ENCODE measurements at regions not wholly inside any gene's neighbourhood (a gene's known extent, or its start where the extent isn't known, plus 50 kb on each side); places are given as distances from the start of the nearest gene placed in this dataset.

- Histone ChIP-seq H3K4me3 (no peak overlapping the region), H3K9me3 (no peaks in the 10 kb centered on the region), H3K36me3 (no peaks in the 10 kb centered on the region), H3K27me3 (no peaks in the 10 kb centered on the region)
- no peak for DNase-seq
Measured at GRCh38 chr6:166026586-166027126, 141.0 kb downstream of the TBXT start.

DNA sequence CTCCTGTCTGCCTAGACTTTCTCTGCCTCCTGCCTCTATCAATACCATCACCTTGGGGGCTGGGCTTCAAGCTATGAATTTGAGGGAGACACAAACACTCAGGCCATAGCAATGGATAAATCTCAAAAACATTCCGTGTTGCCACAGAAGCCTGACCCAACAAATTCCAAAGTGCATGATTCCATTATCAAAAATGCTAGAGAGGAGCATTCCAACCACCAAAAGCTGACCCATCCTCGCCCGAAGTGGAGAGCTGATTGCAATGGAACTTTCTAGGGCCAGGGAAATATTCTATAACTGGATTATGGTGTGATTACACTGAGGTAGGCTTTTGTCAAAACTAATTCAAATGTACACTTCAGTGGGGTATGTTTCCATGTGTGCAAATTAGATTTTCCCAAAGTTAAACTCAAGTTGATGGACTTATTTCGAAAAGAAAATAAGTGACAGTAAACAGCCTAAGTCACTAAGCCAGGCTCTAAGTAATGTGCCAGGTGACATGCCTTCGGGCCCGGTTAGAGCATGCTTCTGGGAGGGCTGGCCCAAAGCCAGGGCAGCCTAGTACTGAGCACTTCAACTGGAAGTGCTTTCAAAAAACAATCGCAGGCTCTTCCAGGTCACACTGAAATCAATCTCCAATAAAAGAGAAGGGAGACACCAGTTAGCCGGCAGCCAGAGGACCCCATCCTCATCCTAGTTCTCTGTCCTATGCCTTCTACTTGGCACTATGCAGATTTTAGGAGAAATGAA is 142.3 kb downstream of the TBXT start:
- 0 out of 2 replicates have a peak, but pooled peaks cover 2% of the 10 kb centered on the region for H3K9me3 ChIP-seq
- peak; percentile 68 for DNase-seq
- no peaks in the 10 kb centered on the region for H3K36me3 ChIP-seq
- H3K27me3 ChIP-seq = no peaks in the 10 kb centered on the region
- H3K4me3 ChIP-seq = no peak overlapping the region

GRCh38 chr6:166024252-166024651 is 143.4 kb downstream of the TBXT start:
- no peak for DNase-seq
- Histone ChIP-seq H3K27me3 (no peaks in the 10 kb centered on the region), H3K36me3 (no peaks in the 10 kb centered on the region), H3K4me3 (no peak overlapping the region), H3K9me3 (0 out of 2 replicates have a peak, but pooled peaks cover 2% of the 10 kb centered on the region)

- H3K36me3 ChIP-seq = no peaks in the 10 kb centered on the region
- H3K27me3 ChIP-seq = no peaks in the 10 kb centered on the region
- peaks cover 2% of the 10 kb centered on the region; the same call in 1 of the 2 replicates for H3K9me3 ChIP-seq
- no peak overlapping the region for H3K4me3 ChIP-seq
- no peak for DNase-seq
Measured at GRCh38 chr6:166023273-166023989, 144.2 kb downstream of the TBXT start.

DNA sequence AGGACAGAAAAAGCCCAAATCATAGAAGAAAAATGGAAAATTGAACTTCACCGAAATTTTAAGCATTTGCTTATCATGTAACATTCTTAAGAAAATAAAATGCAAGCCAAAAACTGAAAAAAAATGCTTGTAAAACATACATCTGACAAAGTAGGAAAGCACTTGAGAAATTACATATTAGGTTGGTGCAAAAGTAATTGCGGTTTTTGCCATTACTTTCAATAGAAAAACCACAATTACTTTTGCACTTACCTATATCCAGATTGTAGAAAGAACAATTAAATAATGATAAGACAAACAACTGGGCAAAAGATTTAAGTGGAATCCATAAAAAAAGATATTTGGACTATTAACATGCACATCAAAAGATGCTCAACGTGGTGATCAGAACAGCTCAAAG is 146.2 kb downstream of the TBXT start:
- no peak for DNase-seq
- no peaks in the 10 kb centered on the region for H3K36me3 ChIP-seq
- no peaks in the 10 kb centered on the region for H3K27me3 ChIP-seq
- no peak overlapping the region for H3K4me3 ChIP-seq
- peaks cover 14% of the 10 kb centered on the region for H3K9me3 ChIP-seq

- H3K36me3 ChIP-seq = no peaks in the 10 kb centered on the region
- no peaks in the 10 kb centered on the region for H3K27me3 ChIP-seq
- DNase-seq = no peak
- H3K4me3 ChIP-seq = no peak overlapping the region
- peaks cover 14% of the 10 kb centered on the region for H3K9me3 ChIP-seq
Measured at GRCh38 chr6:166019214-166019613, 148.4 kb downstream of the TBXT start.

- H3K9me3 ChIP-seq = peaks cover 14% of the 10 kb centered on the region
- no peak for DNase-seq
- H3K36me3 ChIP-seq = no peaks in the 10 kb centered on the region
- no peaks in the 10 kb centered on the region for H3K27me3 ChIP-seq
- no peak overlapping the region for H3K4me3 ChIP-seq
Measured at GRCh38 chr6:166017032-166017635, 150.5 kb downstream of the TBXT start.

GRCh38 chr6:166014966-166015365 is 152.7 kb downstream of the TBXT start:
- DNase-seq = no peak
- Histone ChIP-seq H3K4me3 (no peak overlapping the region), H3K9me3 (peaks cover 12% of the 10 kb centered on the region), H3K27me3 (no peaks in the 10 kb centered on the region), H3K36me3 (no peaks in the 10 kb centered on the region)

DNA sequence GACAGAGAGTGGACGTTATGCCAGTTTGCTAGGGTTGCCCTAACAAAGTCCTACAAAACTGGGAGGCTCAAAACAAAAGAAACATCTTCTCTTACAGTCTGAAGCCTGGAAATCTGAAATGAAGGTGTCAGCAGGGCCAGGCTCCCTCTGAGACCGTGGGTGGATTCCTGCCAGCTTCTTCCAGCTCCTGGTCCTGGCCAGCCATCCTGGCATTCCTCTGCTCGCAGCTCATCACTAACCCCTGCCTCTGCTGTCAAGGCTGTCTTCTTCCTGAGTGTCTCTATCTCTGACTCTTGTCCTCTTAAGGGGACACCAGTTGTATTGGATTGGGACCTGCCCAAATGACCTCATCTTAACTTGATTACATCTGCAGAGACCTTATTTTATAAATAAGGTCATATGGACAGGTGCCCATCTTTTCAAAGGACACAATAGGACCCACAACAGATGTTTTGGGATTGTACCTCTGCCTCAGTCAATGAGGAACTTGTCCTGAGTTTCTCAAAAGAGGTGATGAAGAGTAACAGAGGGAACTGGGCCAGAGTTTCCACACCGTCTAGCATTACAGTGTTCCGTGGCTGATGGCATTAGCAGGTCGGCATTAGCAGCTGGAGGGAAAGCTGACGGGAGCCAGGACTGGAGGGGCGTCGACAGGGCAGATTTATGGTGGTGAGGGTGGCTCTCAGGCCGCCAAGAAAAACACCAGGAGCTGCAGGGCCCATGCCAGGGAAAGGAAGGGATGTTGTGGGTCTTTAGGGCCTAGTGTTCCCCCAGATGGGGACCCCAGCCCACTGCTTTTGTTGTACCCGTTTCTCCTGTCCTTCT is 157.3 kb downstream of the TBXT start:
- peaks cover 2% of the 10 kb centered on the region; the same call in 1 of the 2 replicates for H3K27me3 ChIP-seq
- no peaks in the 10 kb centered on the region for H3K9me3 ChIP-seq
- no peaks in the 10 kb centered on the region for H3K36me3 ChIP-seq
- DNase-seq = peak; percentile 64
- no peak overlapping the region for H3K4me3 ChIP-seq

DNA sequence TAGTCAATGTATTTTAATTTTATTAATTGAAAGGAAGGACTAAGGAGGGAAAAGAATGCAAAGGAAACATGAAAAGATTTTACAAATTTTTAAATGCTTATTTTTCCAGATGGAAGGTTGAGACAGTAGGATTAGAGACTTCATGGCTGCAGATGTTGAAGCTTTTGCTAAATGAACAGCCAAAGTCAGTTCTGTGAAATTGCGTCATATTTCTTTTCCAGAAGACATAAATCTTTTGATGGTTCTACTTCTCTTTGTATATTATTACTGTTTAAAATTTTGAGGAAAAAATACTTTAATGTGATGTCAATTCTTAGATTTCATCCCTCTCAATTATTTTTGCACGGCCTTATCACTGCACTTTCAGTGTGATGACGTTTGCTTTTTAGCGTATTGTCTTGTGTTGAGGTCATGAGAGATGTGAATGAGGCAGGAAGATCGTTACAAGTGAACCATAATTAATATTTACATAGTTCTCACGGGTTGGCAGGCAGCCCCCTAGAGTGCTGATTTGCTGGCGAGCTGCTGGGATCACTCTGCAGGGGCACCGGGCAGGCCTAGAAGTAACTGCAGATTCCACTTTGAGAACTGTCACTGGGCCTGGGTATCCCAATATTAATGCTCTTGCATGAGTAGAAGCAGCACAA is 158.1 kb downstream of the TBXT start:
- Histone ChIP-seq H3K9me3 (no peaks in the 10 kb centered on the region), H3K36me3 (no peaks in the 10 kb centered on the region), H3K27me3 (peaks cover 2% of the 10 kb centered on the region; the same call in 1 of the 2 replicates), H3K4me3 (peak overlapping the region; percentile 35)
- DNase-seq = no peak

DNA sequence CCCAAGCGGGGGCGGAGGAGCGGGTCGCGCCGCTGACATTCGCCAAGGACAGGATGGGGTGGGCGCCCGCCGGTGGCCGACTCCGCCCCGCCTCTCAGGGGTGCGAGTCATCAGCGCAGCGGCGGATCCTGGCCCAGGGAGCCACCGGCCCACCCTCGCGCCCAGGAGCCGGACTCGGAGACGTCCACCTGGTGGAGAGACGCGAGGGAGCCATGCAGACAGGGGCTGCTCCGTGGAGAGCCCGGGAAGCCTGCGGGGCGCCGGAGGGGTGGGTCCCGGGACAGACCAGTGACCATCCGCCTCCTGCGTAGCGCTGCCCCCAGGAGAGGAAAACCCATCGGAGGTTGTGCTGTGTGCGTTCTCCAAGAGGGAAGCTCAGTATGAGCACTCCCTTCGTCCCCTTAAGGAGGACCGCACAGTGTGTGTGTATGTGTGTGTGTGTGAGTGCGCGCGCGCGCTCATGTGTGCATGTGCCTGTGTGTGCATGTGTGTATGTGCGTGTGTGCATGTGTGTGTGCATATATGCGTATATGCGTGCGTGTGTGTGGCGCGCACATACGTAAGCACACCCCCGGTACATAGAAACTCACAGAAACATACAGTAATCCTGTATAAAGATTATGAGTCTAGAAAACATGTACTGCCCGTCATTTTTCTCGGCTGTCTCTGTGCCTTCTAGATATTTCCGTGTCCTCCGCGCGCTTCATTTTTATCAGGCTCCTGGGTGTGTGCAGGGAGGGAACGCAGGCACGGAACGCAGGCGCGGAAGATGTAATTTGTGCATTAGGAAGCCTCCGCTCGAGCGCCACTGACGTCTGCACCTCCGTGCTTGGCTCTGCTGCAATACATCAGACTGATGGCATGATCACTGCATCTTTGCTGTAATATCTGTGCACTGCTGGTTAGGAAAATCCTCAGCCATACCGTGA is 158.9 kb downstream of the TBXT start:
- peaks cover 2% of the 10 kb centered on the region; the same call in 1 of the 2 replicates for H3K27me3 ChIP-seq
- peak; percentile 32 for DNase-seq
- H3K9me3 ChIP-seq = no peaks in the 10 kb centered on the region
- H3K36me3 ChIP-seq = no peaks in the 10 kb centered on the region
- H3K4me3 ChIP-seq = peak overlapping the region; percentile 35

GRCh38 chr6:166007349-166008263 is 160.0 kb downstream of the TBXT start:
- Histone ChIP-seq H3K9me3 (no peaks in the 10 kb centered on the region), H3K36me3 (no peaks in the 10 kb centered on the region), H3K27me3 (peaks cover 2% of the 10 kb centered on the region; the same call in 1 of the 2 replicates), H3K4me3 (no peak overlapping the region)
- DNase-seq = peak; percentile 70

DNA sequence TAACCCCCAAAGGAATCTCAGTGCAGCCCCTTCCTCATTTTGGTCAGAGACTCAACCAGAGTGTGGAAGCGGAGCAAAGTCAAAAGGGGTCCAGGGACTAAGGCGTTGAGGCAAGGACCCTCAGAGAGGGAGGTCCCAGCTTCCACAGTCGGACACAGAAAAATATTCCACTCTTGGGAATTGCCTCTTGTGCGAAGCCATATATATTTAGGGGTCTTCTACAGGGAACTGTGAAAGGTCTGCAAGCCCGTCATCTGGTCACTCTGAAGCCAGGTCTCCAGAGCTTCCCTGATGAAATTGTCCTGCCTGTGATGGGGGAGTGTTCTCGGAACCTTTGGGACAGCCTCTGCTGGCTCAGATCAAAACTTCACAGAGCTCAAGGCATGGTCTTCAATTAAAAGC is 160.8 kb downstream of the TBXT start:
- peaks cover 2% of the 10 kb centered on the region; the same call in 1 of the 2 replicates for H3K27me3 ChIP-seq
- no peak for DNase-seq
- H3K4me3 ChIP-seq = no peak overlapping the region
- H3K9me3 ChIP-seq = no peaks in the 10 kb centered on the region
- H3K36me3 ChIP-seq = no peaks in the 10 kb centered on the region
